Right kidney (tissue), 1 donor: ENCODE measurements at regions not wholly inside any gene's neighbourhood (a gene's known extent, or its start where the extent isn't known, plus 50 kb on each side); places are given as distances from the start of the nearest gene placed in this dataset.

ENCODE experiments used
- DNase-seq: peaks from one replicate; pipeline ENCODE4 v3.0.0-alpha.2; 2016

DNA sequence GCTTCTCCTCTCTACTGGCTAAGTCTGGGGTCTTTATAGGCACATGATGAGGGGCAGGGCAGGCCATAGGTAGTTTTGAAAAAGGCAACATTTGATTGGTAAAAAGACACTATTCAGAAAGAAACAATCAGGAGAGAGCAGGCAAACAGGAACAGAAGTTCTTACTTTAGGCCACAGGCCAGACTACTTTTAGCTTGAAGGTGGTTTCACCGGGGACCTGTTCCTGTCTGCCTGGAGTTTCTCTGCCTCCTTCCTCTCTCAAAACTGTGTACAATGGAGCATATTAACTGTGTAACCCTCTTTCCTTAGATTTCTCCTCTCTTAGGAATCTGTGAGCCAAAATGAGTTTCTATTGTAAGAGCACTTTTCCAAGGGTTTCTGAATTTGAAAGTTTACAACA, 167.9 kb upstream of the AVPR1A start:
- DNase-seq = no peak

- no peak for DNase-seq
These were observed 167.3 kb upstream of the AVPR1A start for GRCh38 chr12:63318313-63318712.

GRCh38 chr12:63317880-63318279, 166.9 kb upstream of the AVPR1A start:
- DNase-seq = no peak

- DNase-seq = no peak
These were observed 166.4 kb upstream of the AVPR1A start for GRCh38 chr12:63317286-63317846.

DNA sequence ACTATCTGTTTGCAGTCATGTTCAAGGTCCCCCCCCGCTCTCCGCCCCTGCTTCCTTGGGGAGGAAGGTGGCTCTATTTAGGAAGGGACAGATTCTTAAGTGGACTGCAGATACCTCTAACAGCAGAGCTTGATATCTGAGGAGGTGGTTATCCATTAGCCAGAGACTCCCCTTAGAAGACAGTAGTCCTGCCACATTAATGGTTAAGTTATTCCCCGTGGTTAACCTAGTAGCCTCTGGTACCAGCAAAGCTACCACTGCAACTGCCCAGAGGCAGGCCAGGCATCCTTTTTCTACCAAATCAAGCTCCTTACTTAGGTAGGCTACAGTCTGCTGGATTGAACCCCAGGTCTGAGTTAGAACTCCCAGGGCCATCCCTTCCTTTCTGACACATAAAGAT, 162.1 kb upstream of the AVPR1A start:
- no peak for DNase-seq

GRCh38 chr12:63308671-63309070, 157.7 kb upstream of the AVPR1A start:
- no peak for DNase-seq

DNA sequence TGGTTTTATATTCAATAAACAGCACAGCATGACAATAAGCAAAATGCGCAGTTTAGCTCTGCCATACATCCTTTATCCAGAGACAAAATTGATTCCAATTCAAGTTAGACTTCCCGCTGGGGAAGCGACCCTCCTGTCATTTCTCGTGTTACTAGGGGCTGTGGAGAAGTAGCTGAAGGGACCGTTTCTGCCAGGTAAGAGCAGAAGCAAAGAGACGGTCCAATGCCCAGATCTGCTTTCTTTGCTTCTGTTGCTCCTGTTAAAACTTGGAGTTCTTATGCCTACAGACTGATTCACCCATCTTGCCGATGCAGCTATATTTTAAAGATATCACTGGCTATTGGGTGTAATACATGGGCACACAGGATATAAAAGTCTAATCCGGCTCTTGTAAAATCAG, 156.8 kb upstream of the AVPR1A start:
- DNase-seq = no peak

DNA sequence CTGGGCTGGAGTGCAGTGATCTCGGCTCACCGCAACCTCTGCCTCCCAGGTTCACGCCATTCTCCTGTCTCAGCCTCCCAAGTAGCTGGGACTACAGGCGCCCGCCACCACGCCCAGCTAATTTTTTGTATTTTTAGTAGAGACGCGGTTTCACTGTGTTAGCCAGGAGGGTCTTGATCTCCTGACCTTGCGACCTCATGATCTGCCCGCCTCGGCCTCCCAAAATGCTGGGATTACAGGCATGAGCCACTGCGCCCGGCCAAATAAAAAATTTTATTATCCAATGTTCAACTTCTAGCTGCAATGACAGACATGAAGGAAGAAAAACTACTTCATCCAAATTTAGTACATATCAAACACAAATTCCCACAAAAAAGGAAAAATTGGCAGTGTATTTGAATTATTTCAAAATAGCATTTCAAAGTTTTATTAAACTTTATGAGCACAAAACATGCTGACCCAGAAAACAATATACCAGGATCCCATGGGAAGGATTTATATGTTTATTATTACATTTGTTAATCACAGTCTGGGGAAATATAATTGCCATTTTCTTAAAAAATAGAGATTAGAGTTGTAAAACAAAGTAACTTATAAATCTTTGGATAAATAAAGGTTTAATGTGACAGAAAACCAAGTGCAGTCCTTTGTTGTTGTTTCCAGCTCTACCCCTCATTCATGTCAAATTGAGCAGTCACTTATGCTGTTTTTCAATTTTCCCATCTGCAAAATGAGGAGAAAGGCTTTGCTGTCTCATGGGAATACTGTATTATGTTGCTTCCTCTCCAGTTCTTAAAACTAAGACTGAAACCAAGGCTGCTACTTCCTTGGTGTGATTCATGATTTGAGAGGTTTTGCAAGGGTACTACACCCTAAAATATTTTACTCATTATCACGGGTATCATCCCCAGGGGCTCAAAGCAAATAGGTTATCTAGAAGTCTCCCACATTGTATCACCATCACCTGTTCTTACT, 155.2 kb upstream of the AVPR1A start:
- DNase-seq = no peak

DNA sequence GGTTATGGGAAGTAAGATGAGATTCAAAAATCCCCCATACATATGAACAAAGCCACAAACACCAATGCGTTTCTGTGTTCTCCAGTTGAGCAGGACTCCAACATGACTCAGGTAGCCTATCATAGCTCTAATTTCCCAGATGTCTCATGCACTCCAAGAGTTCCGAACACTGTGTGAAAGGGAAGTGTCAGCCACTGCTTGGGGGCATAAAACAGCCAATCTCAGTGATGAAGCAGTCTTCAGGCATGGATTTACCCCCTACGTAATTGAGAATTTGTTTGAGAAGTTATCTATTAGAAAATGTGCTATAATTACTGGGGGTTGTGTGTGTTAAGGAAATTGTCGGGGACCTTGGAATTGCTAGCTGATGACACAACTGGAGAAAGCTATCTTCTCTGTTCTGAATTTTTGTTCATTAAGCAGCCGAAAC, 153.9 kb upstream of the AVPR1A start:
- no peak for DNase-seq

DNA sequence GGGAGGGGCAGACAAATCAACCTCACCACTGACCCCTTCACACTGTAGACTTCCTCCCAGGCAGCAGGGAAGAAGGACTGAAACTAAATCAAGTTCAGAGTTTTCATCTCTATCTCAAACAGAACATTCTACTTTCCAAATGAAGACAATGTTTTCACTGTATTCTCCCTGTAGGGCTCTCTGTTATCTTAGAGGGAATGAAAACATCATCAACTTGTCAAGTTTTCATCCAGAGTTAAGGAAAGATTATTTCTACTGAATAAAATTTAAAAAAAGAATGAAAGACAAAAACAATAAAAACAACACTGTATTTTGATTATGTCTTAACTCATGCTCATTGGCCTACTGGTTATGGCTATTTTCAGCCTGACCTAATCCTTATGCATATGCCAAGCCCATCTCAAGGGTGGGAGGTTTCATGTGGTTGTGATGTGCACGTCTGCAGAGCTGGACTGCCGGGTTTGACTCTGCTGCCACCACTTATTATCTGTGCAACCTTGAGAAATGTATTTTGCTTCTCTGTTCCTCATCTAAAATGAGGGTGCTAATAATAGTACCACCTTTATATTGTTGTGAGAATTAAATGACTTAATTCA, 152.0 kb upstream of the AVPR1A start:
- no peak for DNase-seq

- no peak for DNase-seq
These were observed 151.4 kb upstream of the AVPR1A start for GRCh38 chr12:63302269-63302940.

- DNase-seq = no peak
These were observed 150.3 kb upstream of the AVPR1A start for GRCh38 chr12:63301311-63301710.

- DNase-seq = no peak
These were observed 147.5 kb upstream of the AVPR1A start for GRCh38 chr12:63298386-63298930.

DNA sequence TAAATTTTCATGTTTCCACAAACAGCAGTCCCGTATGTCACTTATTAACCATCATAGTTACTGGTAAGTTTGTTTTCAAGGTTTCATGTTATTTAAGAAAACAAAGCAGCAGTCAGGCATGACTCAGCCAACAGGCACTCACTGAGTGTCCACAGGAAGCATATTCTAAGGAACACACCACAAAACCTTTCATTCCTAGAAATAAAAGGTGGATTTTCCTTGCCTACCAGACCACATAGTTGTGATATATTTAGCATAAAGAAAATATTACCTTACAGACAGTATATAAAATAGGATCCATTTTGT, 143.3 kb upstream of the AVPR1A start:
- no peak for DNase-seq

- no peak for DNase-seq
These were observed 141.6 kb upstream of the AVPR1A start for GRCh38 chr12:63292471-63293221.

GRCh38 chr12:63276537-63277365, 125.8 kb upstream of the AVPR1A start:
- DNase-seq = peak; percentile 25

DNA sequence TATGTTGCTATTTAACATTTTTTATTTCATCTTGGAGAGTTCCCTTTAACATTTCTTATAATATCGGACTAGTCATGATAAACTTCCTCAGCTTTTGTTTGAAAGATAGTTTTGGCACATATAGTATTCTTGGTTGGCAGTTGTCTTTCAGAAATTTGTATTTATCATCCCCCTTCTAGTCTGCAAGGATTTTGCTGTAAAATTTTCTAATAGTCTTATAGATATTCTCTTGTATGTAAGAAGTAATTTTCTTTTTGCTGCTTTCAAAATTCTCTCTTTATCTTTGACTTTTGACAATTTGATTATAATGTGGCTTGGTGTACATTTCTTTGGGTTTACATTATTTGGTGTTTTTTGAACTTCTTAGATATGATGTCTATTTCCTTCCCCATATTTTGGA, 116.0 kb upstream of the AVPR1A start:
- DNase-seq = no peak

- no peak for DNase-seq
These were observed 113.6 kb upstream of the AVPR1A start for GRCh38 chr12:63264629-63265028.

DNA sequence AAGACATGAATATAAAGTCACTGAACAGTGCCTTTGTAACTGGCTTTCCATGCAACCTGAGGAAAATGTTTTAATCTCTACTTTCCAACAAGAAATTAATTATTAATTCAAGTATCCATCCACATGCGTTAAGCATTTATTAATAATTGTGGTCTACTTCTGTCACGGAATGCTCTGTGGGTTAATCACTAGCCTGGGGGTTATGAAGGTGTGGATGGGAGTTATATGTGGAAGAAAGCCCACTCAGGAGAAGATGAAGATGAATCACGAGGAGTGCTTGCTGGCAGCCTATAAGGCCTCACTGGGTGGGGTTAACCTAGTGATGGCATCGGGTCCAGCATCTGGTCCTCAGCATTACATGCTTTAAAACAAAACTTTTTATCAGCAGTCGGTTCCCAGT, 99.5 kb upstream of the AVPR1A start:
- no peak for DNase-seq

- no peak for DNase-seq
These were observed 87.9 kb upstream of the AVPR1A start for GRCh38 chr12:63238892-63239291.

GRCh38 chr12:63232896-63233295, 81.9 kb upstream of the AVPR1A start:
- no peak for DNase-seq
